Osteoblast (primary cell): ENCODE measurements at regions not wholly inside any gene's neighbourhood (a gene's known extent, or its start where the extent isn't known, plus 50 kb on each side); places are given as distances from the start of the nearest gene placed in this dataset.

Experiments used
- DNase-seq: peaks from one replicate; pipeline ENCODE4 v3.0.0; 2011; ENCODE audit warnings: low spot score, mixed read lengths; ENCODE audit not compliant: insufficient read length; ENCODE audit errors: missing footprints
- H2AFZ ChIP-seq: 2 replicates; pipeline ENCODE4 v1.6.0; 2011; ENCODE audit warnings: mild to moderate bottlenecking, low read length
- H3K27ac ChIP-seq: 2 replicates; pipeline ENCODE4 v1.5.1; 2011; ENCODE audit warnings: mild to moderate bottlenecking, low read depth, low read length, moderate library complexity
- H3K27me3 ChIP-seq: 2 replicates; pipeline ENCODE4 v1.6.0; 2012; ENCODE audit warnings: mild to moderate bottlenecking, control low read depth, inconsistent platforms, low read length, moderate library complexity; ENCODE audit not compliant: insufficient read depth
- H3K36me3 ChIP-seq: 2 replicates; pipeline ENCODE4 v1.5.1; 2011; ENCODE audit warnings: mild to moderate bottlenecking, low read length, control low read depth, moderate library complexity; ENCODE audit not compliant: insufficient read depth
- H3K4me1 ChIP-seq: 2 replicates; pipeline ENCODE4 v1.5.1; 2011; ENCODE audit warnings: mild to moderate bottlenecking, low read length, control low read depth, moderate library complexity; ENCODE audit not compliant: insufficient read depth
- H3K4me2 ChIP-seq: 2 replicates; pipeline ENCODE4 v1.6.0; 2011; ENCODE audit warnings: mild to moderate bottlenecking, low read length; ENCODE audit not compliant: insufficient read depth
- H3K4me3 ChIP-seq: fragments of 200-600 bp; sonication (generic); 3 replicates; pipeline ENCODE4 v1.5.1; 2012; ENCODE audit warnings: mild to moderate bottlenecking, low read length, inconsistent platforms; ENCODE audit not compliant: insufficient read depth
- H3K79me2 ChIP-seq: 2 replicates; pipeline ENCODE4 v1.6.0; 2012; ENCODE audit warnings: mild to moderate bottlenecking, low read length, control low read depth, inconsistent platforms; ENCODE audit not compliant: insufficient read depth
- H3K9me3 ChIP-seq: 2 replicates; pipeline ENCODE4 v1.5.1; 2011; ENCODE audit warnings: low read depth, low read length, control low read depth
- H4K20me1 ChIP-seq: 2 replicates; pipeline ENCODE4 v1.6.0; 2012; ENCODE audit warnings: mild to moderate bottlenecking, low read length, control low read depth; ENCODE audit not compliant: insufficient read depth
- TF ChIP-seq, protein P1 (sequence below): IDR thresholded peaks from 2 replicates; pipeline ENCODE4 v1.5.1; 2011; ENCODE audit warnings: mild to moderate bottlenecking, low read depth, low read length, moderate library complexity; ENCODE audit errors: extremely low read depth

DNA sequence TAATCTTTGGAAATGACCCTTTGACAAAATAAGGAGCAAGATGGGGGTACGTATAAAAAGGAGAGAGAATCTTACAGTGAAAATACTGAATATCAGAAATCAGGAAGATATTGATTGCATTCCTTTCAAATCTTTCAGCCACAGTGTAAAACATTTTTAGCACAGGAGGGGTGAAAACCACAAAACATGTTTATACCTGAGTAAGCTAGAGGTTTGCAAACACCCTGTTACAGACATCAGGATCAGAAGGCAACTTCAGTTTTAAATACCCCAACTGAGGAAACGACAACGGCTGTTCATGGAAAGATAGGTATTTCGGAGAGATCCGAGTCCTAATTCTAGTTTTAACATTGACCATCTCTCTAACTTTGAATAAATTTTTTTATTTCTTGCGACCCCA lies 69.1 kb upstream of the ITGB1 start:
- Histone ChIP-seq H3K27me3 (no peaks in the 10 kb centered on the region), H3K9me3 (no peaks in the 10 kb centered on the region), H3K79me2 (no peaks in the 10 kb centered on the region), H3K27ac (no peak overlapping the region), H3K36me3 (no peaks in the 10 kb centered on the region), H3K4me2 (no peak overlapping the region), H2AFZ (no peak overlapping the region), H4K20me1 (no peaks in the 10 kb centered on the region), H3K4me3 (no peak overlapping the region), H3K4me1 (peaks cover 4% of the 10 kb centered on the region)
- TF ChIP-seq, protein P1, sequence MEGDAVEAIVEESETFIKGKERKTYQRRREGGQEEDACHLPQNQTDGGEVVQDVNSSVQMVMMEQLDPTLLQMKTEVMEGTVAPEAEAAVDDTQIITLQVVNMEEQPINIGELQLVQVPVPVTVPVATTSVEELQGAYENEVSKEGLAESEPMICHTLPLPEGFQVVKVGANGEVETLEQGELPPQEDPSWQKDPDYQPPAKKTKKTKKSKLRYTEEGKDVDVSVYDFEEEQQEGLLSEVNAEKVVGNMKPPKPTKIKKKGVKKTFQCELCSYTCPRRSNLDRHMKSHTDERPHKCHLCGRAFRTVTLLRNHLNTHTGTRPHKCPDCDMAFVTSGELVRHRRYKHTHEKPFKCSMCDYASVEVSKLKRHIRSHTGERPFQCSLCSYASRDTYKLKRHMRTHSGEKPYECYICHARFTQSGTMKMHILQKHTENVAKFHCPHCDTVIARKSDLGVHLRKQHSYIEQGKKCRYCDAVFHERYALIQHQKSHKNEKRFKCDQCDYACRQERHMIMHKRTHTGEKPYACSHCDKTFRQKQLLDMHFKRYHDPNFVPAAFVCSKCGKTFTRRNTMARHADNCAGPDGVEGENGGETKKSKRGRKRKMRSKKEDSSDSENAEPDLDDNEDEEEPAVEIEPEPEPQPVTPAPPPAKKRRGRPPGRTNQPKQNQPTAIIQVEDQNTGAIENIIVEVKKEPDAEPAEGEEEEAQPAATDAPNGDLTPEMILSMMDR = no peak
- no peak for DNase-seq

DNA sequence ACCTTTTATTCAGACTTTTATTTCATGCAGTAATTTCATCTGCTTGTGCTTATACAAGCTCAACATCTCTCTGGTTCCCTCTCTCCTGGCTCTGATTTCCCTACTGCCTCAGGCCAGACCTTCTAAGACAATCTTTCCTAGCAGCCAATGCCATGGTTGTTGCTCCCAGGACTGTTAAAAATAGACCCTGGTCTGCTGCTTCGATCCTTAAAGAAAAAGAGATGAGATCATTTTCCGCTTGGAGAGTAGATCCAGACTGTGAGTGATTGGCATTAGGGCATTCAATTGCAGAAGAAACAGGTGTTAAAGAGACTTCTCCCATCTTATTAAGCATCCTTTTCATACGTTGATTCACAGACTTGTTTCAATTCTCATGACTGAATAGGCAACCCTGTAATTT lies 68.4 kb upstream of the ITGB1 start:
- Histone ChIP-seq H3K4me3 (no peak overlapping the region), H3K4me2 (no peak overlapping the region), H2AFZ (no peak overlapping the region), H3K27me3 (no peaks in the 10 kb centered on the region), H3K4me1 (no peaks in the 10 kb centered on the region), H3K27ac (no peak overlapping the region), H3K36me3 (no peaks in the 10 kb centered on the region), H4K20me1 (no peaks in the 10 kb centered on the region), H3K79me2 (no peaks in the 10 kb centered on the region), H3K9me3 (no peaks in the 10 kb centered on the region)
- TF ChIP-seq, protein P1 = no peak
- no peak for DNase-seq

DNA sequence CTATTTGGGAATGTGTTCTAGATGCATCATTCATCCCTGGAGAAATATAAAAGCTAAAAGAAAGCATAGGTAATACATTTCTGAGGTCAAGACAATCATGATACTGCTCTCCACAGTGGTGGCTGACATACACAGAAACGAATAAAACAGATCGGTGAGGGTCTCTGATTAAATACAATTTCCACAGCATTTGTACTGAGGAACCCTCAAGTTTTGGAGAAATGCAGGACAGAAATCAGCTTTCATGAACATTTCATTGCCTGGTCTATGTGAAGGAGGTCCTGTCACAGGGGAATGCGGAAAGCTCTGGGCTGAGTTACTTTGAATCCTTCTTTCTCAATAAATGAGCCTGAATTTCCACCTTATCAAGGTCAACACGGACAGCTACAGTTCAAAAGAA lies 67.9 kb upstream of the ITGB1 start:
- Histone ChIP-seq H3K27ac (no peak overlapping the region), H3K4me3 (no peak overlapping the region), H3K36me3 (no peaks in the 10 kb centered on the region), H2AFZ (no peak overlapping the region), H3K4me1 (no peaks in the 10 kb centered on the region), H4K20me1 (no peaks in the 10 kb centered on the region), H3K4me2 (no peak overlapping the region), H3K79me2 (no peaks in the 10 kb centered on the region), H3K9me3 (no peaks in the 10 kb centered on the region), H3K27me3 (no peaks in the 10 kb centered on the region)
- TF ChIP-seq, protein P1 = no peak
- DNase-seq = no peak

DNA sequence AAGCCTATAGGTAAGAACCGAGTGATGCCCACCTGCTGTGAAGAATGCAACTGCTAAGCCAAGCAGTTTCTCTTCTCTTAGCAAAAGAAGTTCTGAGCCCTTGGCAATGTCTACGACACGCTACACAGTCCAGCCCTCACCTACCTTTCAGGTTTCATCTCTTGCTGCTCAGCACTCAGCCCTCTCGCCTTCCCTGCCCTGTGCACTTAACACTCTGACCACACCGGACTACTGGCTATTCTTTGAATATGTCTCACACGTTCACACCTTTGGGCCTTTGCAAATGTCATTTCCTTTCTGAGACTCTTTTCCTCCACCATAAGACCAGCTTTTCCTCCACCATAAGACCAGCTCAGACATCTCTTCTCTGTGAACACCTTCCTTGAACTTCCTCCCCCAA lies 67.0 kb upstream of the ITGB1 start:
- TF ChIP-seq, protein P1 = no peak
- Histone ChIP-seq H4K20me1 (no peaks in the 10 kb centered on the region), H3K4me1 (no peaks in the 10 kb centered on the region), H3K27ac (no peak overlapping the region), H3K4me2 (no peak overlapping the region), H2AFZ (no peak overlapping the region), H3K4me3 (no peak overlapping the region), H3K79me2 (no peaks in the 10 kb centered on the region), H3K36me3 (no peaks in the 10 kb centered on the region), H3K9me3 (no peaks in the 10 kb centered on the region), H3K27me3 (no peaks in the 10 kb centered on the region)
- DNase-seq = no peak
